ENCODE measurements at regions not wholly inside any gene's neighbourhood (a gene's known extent, or its start where the extent isn't known, plus 50 kb on each side); places are given as distances from the start of the nearest gene placed in this dataset.

DNA sequence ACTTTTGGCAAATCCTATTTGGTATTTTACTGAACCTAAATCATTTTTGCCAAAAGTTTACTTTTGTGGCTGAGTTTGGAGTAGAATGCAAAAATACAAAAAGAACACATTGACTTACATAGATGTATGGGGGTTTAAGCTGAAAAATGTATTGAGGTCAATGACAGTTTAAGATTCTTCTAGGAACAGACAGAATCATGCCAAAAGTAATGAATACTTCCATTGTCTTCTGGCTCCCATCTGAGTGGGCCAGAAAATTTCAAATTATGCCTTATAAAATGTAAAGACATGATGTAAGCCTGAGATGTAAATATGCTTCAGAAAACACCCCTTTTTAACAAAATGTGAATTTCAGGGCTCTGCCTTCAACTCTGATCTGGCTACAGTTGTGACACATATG lies 375.1 kb upstream of the DPH6 start:
- TF ChIP-seq, protein P1, sequence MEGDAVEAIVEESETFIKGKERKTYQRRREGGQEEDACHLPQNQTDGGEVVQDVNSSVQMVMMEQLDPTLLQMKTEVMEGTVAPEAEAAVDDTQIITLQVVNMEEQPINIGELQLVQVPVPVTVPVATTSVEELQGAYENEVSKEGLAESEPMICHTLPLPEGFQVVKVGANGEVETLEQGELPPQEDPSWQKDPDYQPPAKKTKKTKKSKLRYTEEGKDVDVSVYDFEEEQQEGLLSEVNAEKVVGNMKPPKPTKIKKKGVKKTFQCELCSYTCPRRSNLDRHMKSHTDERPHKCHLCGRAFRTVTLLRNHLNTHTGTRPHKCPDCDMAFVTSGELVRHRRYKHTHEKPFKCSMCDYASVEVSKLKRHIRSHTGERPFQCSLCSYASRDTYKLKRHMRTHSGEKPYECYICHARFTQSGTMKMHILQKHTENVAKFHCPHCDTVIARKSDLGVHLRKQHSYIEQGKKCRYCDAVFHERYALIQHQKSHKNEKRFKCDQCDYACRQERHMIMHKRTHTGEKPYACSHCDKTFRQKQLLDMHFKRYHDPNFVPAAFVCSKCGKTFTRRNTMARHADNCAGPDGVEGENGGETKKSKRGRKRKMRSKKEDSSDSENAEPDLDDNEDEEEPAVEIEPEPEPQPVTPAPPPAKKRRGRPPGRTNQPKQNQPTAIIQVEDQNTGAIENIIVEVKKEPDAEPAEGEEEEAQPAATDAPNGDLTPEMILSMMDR (IDR thresholded peaks at IDR 0.05; ENCODE audit: unreplicated experiment), result no peak
- intact Hi-C loops (cut with micrococcal nuclease; ENCODE audit: unreplicated experiment), result no loop called here
- no peak overlapping the region for H3K27ac Mint-ChIP-seq (ENCODE audit: unreplicated experiment)
- DNase-seq, result no peak
- no peaks in the 10 kb centered on the region for H3K9me3 Mint-ChIP-seq (ENCODE audit: low read depth, unreplicated experiment)
- no peaks in the 10 kb centered on the region for H3K36me3 Mint-ChIP-seq (ENCODE audit: insufficient read depth, unreplicated experiment)
- H3K4me3 Mint-ChIP-seq (ENCODE audit: low read depth, unreplicated experiment), result no peak overlapping the region
- CTCF ChIA-PET, result no interaction called here
- H3K4me1 Mint-ChIP-seq (ENCODE audit: low read depth, unreplicated experiment), result no peaks in the 10 kb centered on the region
- no TSS peak for BruUV-seq (replicated peaks)
- no peaks in the 10 kb centered on the region for H3K27me3 Mint-ChIP-seq (ENCODE audit: unreplicated experiment)

DNA sequence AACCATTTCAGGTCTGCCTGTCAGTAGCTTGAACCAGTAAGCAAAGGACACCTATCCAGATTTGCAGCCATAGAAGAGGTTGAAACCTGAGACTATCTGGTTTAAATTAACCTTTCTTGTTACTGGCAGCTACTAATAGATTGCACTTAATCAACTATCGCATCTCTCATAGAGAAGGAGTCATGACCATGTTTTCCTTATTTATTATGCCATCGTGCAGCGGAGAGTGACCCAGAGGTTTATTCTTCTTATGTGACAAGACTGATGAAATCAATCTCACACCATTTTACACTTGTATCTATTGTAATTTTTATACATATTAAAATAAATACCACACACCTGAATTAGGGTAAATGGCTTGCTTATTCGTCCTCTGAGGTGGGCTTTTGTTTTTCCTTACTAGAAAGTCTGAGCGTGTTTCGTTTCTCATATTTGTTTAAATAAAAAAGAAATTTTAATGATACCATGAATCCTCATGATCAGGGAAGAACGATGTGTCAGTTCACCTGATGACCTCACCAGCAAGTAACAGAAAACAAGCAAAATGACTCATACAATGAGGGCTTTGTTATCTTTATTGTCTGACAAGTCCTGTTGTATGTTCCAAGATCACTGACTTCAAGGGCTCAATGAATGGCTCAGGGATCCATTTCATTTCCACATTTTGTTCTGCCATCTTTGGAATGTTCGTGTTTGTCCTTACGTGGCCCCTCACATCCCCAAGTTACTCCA lies 379.5 kb upstream of the DPH6 start:
- Mint-ChIP-seq H3K9me3 (ENCODE audit: low read depth, unreplicated experiment) (no peaks in the 10 kb centered on the region), H3K36me3 (ENCODE audit: insufficient read depth, unreplicated experiment) (no peaks in the 10 kb centered on the region), H3K27ac (ENCODE audit: unreplicated experiment) (no peak overlapping the region), H3K4me3 (ENCODE audit: low read depth, unreplicated experiment) (no peak overlapping the region), H3K27me3 (ENCODE audit: unreplicated experiment) (no peaks in the 10 kb centered on the region), H3K4me1 (ENCODE audit: low read depth, unreplicated experiment) (no peaks in the 10 kb centered on the region)
- CTCF ChIA-PET, result no interaction called here
- TF ChIP-seq, protein P1 (IDR thresholded peaks at IDR 0.05; ENCODE audit: unreplicated experiment), result no peak
- intact Hi-C loops (cut with micrococcal nuclease; ENCODE audit: unreplicated experiment), result no loop called here
- no TSS peak for BruUV-seq (replicated peaks)
- no peak for DNase-seq

DNA sequence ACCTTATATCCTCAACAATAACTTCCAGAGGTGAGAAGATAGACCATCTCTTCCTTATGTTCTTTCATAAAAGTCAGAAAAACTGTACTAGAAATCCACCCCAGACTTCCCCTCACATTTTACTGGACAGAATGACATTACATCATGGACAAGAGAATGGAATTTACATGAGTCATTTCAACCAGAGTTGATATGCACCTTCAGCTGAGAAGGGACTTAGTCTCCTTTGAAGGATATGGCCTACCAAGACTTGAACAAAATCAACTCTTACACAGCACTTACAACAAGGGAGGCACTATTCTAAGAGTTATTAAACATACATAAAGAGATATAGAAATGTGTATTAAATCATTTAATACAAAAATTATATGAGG lies 380.0 kb upstream of the DPH6 start:
- intact Hi-C loops (cut with micrococcal nuclease; ENCODE audit: unreplicated experiment), result no loop called here
- no peaks in the 10 kb centered on the region for H3K27me3 Mint-ChIP-seq (ENCODE audit: unreplicated experiment)
- no peaks in the 10 kb centered on the region for H3K4me1 Mint-ChIP-seq (ENCODE audit: low read depth, unreplicated experiment)
- H3K9me3 Mint-ChIP-seq (ENCODE audit: low read depth, unreplicated experiment), result no peaks in the 10 kb centered on the region
- CTCF ChIA-PET, result no interaction called here
- BruUV-seq (replicated peaks), result no TSS peak
- no peak overlapping the region for H3K4me3 Mint-ChIP-seq (ENCODE audit: low read depth, unreplicated experiment)
- DNase-seq, result no peak
- H3K27ac Mint-ChIP-seq (ENCODE audit: unreplicated experiment), result no peak overlapping the region
- TF ChIP-seq, protein P1 (IDR thresholded peaks at IDR 0.05; ENCODE audit: unreplicated experiment), result no peak
- H3K36me3 Mint-ChIP-seq (ENCODE audit: insufficient read depth, unreplicated experiment), result no peaks in the 10 kb centered on the region

DNA sequence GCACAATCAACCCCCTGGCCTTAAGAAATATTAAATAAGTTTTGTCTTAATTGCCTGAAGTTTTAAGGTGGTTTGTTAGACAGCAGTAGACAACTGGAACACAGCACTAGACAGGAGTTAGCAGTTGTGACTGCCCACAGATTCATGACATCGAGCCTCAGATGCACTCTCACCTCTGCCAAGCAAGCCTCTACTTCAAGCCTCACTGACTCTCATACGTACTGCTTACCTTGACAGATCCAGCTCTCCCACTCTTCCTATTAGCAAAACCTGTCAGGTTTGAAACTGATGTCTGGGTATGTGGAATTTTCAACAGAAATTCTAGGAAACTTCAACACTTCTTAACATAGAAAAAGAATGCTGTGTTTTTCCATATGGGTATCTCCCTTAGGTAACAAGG lies 382.9 kb upstream of the DPH6 start:
- Mint-ChIP-seq H3K27ac (ENCODE audit: unreplicated experiment) (no peak overlapping the region), H3K27me3 (ENCODE audit: unreplicated experiment) (no peaks in the 10 kb centered on the region), H3K9me3 (ENCODE audit: low read depth, unreplicated experiment) (no peaks in the 10 kb centered on the region), H3K4me1 (ENCODE audit: low read depth, unreplicated experiment) (no peaks in the 10 kb centered on the region), H3K36me3 (ENCODE audit: insufficient read depth, unreplicated experiment) (no peaks in the 10 kb centered on the region), H3K4me3 (ENCODE audit: low read depth, unreplicated experiment) (no peak overlapping the region)
- intact Hi-C loops (cut with micrococcal nuclease; ENCODE audit: unreplicated experiment), result no loop called here
- DNase-seq, result no peak
- BruUV-seq (replicated peaks), result no TSS peak
- TF ChIP-seq, protein P1 (IDR thresholded peaks at IDR 0.05; ENCODE audit: unreplicated experiment), result no peak
- CTCF ChIA-PET, result no interaction called here

Data from Calu3 (cell line).